ENCODE measurements at regions not wholly inside any gene's neighbourhood (a gene's known extent, or its start where the extent isn't known, plus 50 kb on each side); places are given as distances from the start of the nearest gene placed in this dataset.
"Not testable (repeated sequence)": the region's sequence is repeated elsewhere in the genome, so short reads cannot be mapped to it uniquely, and the experiment has no call there.

DNA sequence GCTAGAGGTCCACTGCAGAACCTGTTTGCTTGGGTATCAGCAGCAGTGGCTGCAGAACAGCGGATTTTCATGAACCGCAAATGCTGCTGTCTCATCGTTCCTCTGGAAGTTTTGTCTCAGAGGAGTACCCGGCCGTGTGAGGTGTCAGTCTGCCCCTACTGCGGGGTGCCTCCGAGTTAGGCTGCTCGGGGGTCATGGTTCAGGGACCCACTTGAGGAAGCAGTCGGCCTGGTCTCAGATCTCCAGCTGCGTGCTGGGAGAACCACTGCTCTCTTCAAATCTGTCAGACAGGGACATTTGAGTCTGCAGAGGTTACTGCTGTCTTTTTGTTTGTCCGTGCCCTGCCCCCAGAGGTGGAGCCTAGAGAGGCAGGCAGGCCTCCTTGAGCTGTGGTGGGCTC is 109.5 kb upstream of the TMEM196 start:
- TF ChIP-seq CTCF, EZH2 (IDR thresholded peaks at IDR 0.05): not testable (repeated sequence)
